ENCODE measurements at regions not wholly inside any gene's neighbourhood (a gene's known extent, or its start where the extent isn't known, plus 50 kb on each side); places are given as distances from the start of the nearest gene placed in this dataset.

DNA sequence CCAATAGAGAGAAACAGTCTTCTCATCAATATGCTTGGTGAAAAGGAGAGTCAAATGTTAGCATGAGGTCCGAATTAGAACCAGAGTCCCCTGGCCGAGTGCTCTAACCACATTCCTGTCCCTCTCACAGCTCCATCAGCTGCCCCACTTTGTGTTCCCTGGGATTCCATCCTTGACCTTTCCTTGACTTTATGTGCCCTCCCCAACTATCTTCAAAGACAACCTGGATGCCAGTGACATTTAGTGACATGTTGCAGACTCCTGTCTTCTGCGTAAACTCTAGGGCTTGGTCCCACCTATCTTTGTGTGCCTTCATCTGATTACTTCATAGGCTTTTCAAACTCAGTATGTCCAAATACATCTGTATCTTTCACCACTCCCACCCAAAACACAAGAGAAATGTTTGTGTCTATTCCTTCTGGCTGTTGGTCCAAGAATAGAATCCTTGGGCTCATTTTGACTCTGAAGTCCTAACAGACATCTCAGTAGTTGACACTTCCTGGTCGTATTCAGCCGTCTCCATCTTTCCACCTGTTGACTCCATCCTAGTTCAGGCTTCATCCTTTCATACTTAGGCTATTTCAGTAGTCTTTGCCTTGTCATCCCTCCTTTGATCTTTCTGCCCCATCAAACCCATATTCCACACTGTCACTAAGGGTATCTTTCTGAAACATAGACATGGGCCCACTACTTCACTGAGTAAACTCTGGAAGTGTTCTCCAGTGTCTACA is 101.4 kb upstream of the CD180 start:
- DNase-seq (ENCODE audit: low spot score), result no peak

DNA sequence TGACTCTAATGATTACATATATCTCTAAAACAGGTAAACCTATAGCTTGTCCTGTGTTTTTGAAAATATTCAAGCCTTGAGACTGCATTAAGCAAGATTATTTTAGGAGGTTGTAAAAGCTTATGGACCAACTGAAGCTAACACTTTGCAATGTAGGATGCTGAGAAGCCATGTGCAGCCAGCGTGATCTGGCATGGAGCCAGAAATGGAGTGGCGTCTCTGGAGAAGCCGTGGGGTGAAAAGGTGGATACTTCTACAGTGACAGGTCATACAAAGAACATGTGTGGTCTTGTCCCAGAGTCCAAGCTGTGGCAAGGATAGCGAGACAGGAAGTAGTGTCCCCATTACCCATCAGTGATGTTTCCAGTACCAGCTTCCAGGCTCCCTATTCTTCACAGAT is 100.8 kb upstream of the CD180 start:
- DNase-seq (ENCODE audit: low spot score), result no peak

DNA sequence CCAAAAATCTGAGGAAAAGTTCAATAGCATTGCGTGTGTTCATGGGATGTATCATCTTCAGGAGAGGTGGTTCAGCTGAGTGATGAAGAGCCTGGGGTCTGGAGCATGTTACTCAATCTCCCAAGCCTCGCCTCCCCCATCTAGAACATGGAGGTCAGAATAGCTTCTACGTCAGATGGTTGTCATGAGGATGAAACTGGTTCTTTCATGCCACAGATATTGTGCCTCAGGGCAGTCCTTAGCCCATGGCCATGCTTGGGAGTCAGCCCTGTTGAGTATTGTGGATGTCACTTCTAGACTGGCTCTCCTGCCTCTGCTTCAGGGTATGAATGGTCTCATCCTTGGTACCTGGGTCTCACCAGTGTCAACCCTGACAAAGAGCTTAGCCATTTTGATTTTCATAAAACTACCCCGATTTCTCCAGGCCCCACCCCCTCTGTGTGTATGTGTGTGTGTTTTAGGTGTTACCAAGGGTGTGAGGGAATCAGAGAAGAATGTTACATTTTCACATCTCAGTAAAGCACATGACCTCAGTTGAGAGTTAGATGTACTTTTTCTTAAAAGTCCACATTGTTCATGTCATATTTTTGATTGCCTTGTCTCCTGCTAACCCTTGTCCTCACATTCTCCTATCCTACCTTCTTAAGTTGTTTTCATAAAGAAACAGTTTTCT is 97.8 kb upstream of the CD180 start:
- no peak for DNase-seq (ENCODE audit: low spot score)

DNA sequence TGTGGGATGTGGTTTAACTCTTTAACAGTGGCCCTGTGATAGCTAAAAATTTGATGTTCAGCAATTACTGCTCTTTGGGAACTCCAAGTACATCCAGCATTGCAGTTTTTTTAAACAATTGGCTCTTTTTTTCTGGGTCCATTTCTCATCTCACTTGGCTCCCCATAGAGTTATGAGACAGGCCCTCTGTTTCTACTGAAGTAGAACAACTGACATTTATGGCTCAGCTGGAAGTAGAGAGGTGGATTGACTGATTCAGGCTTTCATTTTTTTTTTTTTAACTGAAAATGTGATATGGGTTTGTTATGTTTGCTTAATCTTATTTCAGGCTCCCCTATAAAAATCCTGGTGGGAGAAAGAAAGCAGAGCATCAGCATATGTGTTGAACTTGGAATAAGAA is 96.6 kb upstream of the CD180 start:
- no peak for DNase-seq (ENCODE audit: low spot score)

DNA sequence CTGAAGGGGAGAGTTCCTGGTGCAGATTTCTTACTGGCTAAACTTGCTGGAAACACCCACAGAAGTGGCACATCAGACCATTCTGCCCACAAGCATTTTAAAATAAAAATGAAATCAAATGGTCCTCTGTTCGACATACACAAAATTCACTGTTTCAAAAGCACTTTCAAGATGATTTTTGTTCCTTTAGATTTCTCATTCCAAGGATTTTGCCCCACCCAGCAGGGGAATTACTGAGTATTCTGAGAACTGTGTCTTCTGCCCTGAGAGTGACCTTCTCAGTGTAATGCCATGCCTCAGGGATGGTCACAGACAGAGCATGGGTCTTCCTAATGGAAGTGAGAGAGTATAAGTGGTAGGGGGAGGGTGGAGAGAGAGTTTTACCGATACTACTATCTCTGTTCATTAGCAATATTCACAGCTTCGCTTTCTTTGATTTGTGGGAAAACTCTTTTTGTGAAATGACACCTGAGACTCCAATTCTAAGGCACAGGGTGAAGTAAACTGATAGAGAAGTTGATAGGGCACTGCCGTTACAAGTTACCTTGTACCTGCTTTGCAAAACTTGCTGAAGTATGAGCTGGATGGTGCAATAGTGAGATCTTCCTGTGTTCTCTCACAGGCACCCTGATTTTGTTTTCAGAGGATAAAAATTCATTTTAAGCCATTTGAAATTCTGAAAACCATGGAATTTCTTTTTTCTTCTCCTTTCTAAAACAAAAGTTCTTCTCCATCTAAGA is 95.8 kb upstream of the CD180 start:
- DNase-seq (ENCODE audit: low spot score), result no peak

DNA sequence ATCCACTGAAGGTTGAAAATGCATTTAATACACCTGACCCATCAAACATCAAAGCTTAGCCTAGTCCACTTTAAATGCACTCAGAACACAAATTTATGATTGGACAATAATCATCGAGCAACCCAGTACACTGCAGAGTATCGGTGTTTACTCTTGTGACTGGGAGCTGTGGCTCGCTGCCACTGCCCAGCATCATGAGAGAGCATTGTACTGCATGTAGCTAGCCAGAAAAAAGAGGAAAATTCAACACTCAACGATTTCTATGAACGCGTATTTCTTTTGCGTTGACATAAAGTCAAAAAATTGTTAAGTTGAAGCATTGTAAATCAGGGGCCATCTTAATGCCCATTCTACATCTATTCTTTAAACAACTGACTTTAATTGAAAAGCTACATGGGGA is 95.1 kb upstream of the CD180 start:
- no peak for DNase-seq (ENCODE audit: low spot score)

DNA sequence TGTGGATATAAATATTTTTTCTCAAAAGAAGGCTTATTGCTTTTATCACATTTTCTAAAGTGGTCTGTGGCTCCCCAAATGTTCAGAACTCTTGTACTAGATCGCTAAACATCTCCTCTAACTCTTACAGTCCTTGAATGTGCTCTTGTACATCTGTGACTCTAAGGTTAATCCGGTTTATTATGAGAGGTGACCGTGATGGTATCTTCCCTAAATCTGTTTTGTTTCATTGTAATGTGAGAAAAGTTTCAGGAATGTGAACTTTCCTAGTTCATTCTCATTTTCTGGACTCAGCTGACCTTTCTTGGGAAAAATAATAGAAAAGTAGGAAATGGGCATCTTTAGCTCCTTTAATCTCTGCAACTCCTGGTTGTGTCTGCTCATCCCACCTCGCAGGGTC is 94.5 kb upstream of the CD180 start:
- no peak for DNase-seq (ENCODE audit: low spot score)

DNA sequence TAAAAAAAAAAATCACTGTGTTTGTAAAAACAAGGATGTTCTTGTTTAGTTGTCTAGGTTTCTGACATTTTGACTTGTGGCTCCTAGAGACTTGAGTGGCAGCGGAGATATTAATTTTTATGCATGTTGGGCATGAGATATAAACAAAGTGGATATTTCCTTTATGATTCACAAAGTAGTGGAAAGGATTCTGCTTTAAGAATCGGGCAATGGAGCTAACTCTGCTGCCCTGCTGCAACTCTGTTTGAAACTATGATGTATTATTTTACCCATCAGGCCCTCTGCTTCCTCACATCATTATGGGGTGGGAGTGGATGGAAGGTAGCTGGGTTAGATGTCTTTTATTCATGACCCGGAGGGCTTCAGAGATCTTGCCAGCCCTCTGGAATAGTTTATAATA is 94.1 kb upstream of the CD180 start:
- DNase-seq (ENCODE audit: low spot score), result no peak

DNA sequence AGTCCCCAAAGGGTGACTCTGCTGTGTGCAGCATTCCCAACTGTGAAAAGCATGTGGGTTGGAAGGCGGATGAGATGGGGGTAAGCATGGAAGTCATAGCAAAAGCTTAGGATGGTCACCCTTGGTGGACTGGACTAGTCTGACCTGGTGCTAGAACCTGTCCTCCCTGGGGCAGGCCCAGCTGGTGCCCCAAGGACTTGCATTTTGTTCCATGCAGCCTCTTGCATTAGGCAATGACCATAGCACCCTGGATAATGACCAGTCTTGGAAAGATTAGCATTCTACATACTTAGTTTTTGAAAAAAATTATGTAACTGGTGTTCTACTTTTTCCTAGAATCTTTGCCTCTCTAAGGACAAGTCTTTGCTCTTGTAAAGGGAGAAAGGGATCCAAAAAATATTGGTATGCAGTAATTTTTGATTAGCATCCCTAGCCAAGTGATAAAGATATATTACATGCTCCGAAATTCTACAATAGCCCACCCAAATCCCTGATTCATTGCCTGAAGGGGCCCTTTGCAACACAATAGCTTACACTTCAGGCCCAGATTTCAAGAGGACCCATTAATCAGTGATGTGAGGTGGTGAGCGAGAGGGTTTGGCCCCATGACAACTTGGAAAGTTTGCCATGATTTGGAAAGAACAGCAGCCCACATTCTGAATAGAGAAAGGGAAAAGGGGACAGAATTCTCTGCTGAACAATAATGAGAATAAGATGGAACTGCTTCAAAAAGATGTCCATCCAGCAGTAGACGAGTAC is 93.3 kb upstream of the CD180 start:
- DNase-seq (ENCODE audit: low spot score), result peak; percentile 15

DNA sequence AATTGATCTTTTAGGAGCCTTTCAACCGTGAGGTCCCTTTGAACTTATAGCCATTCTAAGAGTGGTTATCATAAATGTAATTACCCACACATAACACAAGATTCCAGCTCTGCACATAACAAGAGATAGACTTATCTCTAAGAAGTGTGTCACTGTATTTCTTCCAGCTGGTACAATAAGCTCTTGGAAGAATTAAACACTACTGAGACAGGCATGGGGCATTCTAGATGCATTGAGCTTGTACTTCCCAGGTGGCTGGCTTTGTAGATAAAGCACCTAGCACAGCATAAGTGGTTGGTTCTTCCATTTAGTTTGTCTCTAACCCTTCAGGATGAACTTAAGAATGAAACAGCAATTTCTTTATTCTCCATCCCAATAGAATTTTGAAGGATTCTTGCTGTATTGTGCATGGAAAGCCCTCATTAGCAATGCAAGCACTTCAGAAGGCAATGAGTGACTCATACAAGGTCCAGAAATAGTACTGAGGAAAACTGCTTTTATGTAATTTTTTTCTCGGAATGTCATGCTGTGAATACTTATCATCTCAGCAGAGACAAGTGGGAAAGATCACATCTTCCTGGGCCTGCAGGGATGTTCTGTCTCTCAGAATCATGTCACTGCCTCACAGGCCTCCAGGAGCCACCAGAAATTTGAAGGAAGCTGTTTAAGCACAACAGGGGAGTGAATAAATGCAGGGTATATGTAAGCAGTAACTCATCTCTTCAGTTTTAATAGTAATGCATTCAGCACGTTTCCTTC is 91.1 kb upstream of the CD180 start:
- DNase-seq (ENCODE audit: low spot score), result peak; percentile 60

DNA sequence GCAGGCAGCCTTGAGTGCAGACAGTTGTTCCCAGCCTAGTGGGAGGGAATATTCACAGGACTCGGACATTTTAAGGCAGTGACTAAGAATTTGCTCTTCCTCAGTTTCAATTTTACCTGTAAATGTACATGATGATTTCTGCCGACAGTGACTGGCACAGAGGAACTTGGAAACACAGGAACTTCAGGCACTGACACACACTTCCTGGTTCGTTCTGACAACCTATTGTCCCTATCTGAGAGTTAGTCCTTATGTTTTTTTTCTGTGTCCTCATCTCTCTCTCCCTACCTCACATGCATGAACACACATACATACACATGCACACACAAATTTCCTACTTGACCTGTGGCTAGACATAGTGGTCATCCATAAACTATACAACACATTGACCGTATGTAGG is 89.4 kb upstream of the CD180 start:
- no peak for DNase-seq (ENCODE audit: low spot score)

DNA sequence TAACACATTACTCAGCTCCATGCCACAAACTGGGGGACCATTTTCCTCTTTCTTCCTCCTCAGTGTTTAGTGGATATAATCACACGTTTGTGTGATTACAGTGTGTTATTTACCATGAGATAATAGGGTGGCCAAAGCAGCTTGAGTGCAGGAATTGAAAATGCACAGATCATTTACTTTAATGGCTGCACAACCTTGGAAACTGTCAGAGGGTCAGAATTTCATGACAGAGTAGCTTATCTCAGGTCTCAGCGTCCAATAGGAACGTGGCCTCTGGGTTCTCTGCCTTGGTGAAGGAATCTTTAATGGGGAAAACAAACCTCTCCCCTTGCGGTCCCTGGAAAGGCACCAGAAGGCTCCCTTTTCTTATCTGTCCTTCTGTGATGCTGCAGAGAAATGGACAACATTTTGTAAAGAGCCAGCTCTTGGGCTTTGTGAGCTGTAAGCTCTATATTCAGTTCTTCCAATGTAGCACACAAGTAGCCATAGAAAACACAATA is 87.4 kb upstream of the CD180 start:
- no peak for DNase-seq (ENCODE audit: low spot score)

DNA sequence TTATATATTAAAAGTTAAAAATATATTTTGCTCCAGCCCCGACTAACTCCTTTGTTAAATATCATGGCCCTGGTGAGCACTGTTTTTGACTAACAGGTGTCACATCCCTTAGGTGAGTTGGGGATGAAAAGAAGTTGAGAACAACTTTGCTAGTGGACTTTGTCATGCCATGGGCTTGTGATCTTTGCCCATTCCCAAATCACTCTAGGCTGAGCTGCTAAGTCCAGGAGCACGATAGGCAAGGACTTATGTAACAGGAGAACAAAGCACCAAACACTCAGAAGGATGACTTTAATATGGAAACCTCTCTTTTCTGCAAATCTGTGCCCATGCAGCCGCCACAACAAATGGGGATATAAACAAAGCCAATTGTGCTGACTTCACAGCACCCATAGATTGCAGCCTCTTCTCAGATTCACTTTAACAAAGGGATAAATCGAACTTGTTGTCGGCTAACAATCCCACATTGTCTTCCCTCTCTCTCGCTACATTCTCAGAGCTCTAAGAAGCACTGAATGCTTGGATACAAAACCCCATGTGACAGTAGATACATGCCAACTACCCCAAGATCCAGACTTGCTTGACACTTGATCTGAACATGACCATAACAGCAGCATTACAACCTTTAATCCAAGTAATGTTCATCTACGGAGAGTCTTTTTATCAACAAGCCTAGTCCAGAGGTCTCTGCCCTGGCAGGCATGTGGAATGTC is 86.8 kb upstream of the CD180 start:
- no peak for DNase-seq (ENCODE audit: low spot score)

DNA sequence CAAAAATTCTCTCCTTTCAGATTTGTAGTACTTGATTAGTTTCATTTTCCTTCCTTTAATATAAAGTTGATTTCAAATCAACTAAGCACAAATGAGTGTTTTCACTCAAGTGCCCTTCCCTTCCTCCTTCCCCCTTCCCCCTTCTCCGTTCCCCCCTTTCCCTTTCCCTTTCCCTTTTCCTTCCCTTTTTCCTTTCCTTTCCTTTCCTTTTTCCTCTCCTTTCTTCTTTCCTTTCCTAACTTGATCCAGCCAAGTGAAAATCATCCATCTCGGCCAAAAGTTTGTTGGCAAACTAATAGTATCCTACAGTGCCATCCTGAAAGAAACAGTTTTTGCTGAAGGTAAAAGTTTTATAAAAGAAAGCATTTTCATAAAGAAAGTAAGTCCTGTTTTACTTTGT is 85.3 kb upstream of the CD180 start:
- no peak for DNase-seq (ENCODE audit: low spot score)

DNA sequence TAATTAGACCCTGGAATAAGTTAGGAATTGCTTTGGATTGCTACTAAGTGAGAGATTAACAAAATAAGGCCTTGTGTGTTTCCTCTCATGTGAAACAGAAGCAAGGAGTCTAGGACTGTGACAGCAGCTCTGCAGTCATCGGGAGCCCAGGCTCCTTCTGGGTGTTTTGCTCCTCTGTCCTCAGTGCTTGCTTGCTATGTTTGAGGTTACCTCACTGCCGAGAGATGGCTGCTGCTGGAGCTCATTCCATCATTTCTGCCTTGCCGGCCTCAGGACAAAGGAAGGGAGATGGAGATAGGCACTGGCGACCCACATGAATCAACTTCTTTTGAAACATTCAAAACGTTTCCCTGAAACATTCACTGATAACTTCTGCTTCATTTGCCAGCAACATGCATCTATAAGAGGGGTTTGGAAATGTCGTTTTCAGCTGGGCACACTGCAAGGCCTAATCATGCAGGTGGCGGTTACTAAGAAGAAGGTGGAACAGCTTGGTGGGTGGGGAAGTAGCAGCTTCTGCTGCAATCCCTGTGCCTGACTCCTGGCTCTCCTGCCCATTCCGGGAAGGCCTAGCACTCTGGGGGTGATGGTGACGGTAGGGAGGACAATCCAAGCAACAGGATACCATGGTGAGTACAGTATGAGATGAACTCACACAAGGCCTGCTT is 77.2 kb upstream of the CD180 start:
- no peak for DNase-seq (ENCODE audit: low spot score)

DNA sequence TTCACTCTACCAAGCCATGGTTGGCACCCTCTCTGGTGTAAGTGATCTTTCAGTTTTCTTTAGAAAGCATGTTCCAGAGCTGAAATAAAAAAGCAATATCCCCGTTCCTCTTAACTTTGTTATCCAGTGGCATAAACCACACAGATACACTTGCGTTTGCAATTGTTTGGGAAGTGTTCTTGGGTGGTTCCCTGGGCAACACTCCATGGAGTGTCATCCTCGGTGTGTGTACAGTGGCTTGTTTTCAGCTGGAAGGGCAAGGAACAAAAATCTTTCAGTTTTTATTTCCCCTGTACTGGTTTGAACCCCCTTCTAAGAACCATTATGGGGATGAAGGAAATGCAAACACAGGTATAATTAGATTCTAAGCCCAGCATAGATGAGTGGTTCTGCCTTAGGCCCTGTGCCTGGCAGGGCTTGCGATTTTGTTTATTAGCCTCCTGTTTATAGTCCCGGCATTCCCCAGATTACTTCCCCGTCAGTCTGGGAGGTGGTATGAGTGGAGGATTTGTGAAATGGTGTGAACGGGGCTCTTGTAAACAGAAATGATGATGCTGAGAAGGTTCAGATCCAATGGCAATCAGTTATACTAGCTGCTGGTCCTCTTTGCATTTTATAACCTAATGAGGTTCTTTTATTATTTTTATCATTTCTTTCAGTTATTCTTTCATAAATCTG is 76.0 kb upstream of the CD180 start:
- DNase-seq (ENCODE audit: low spot score), result no peak

DNA sequence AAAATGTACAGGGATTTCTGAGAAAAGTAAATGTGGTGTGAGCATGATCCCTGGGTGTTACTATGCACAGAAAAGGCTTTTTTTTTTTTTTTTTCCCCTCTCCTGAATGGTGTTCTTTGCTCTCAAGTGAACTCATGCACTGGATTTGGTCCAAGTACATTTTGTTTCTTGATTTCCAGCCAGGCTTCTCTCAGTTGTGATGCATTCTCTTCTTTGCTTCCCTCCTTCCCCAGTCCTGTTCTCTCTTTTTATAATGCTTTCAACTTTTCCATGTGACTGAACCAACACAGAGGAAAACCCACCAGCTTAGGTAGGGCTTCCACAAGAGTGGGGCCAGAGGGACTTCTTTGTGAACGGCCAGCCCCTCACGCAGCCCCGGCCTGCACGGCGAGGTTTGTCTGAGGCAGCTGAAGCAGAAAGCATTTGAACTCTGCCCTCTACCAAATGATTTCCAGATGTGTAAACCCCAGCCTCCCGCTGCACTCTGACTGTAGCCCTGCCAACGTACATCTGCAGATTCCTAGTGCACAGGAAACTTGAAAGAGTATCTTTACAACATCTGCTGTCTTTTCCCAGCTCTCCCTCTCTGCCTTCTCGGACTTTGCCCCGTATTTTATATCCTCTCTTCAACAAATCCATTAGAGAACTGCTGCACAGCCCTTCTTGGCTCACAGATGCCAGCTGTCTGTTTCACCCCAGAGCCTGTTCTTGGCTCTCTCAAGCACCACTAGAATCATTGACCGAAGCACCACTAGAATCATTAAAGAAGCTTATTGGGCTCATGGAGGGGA is 71.8 kb upstream of the CD180 start:
- DNase-seq (ENCODE audit: low spot score), result peak; percentile 85

DNA sequence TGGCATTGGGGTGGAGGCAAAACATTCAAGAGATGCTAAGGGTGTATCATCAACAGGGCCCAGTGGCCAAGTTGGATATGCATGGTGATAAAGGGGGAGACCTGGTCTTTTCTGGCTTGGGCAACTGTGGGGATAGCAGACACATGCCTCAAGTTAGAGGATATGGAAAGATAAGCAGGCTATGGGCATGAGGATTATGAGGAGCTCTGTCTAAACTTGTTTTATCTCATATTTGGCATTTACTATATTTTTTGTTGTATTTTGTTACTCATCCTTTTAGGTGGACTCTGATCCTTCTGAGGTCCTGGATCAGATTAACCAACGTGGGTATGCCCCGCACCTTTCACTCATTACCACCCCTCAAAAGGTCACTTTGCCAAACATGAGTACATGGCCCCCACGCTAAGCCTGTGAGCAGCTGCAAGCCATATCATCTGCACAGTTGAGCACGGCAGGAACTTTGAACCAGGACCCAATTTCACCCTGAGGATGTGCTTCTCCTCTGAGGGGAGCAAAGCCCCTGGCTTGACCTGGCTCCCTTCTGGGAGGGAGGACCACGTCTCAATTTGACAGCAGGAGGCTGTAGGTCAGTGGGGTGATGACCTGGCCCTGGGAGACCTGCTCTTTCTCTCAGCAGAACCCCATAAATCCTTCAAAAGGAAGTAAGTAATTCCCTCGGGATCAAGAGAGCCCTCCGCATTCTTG is 71.1 kb upstream of the CD180 start:
- DNase-seq (ENCODE audit: low spot score), result no peak
